Right lobe of liver (tissue), 6 donors: ENCODE measurements at regions not wholly inside any gene's neighbourhood (a gene's known extent, or its start where the extent isn't known, plus 50 kb on each side); places are given as distances from the start of the nearest gene placed in this dataset.

ENCODE experiments used
- ATAC-seq, 4 donors: fragments of 200-7000 bp; cut with Tn5 transposase; one replicate each; pipeline ENCODE4 v1.9.1; 2020; ENCODE audit warnings: mild to moderate bottlenecking in 4 of 4, moderate library complexity in 4 of 4
- DNase-seq, 3 donors: peaks; one replicate each; pipeline ENCODE4 v3.0.0-alpha.2; 2020
- H3K27ac ChIP-seq, 3 donors: fragments of 200-600 bp; one replicate each; pipeline ENCODE4 v1.8.0; 2022
- H3K27me3 ChIP-seq, 2 donors: fragments of 200-600 bp; one replicate each; pipeline ENCODE4 v1.8.0; 2022
- H3K36me3 ChIP-seq, 4 donors: fragments of 200-600 bp; sonication (generic) in 1 of 4; one replicate each; pipeline versions ENCODE4 v1.5.1 to v1.8.0; 2017 to 2022; ENCODE audit warnings: control low read depth in 1 of 4
- H3K4me1 ChIP-seq, 4 donors: fragments of 200-600 bp; sonication (generic) in 1 of 4; one replicate each; pipeline versions ENCODE4 v1.5.1 to v1.8.0; 2017 to 2022; ENCODE audit warnings: control low read depth in 1 of 4
- H3K4me3 ChIP-seq, 3 donors: fragments of 200-600 bp; one replicate each; pipeline ENCODE4 v1.8.0; 2022
- H3K9me3 ChIP-seq, 4 donors: fragments of 200-600 bp; sonication (generic) in 1 of 4; one replicate each; pipeline versions ENCODE4 v1.5.1 to v1.8.0; 2017 to 2022; ENCODE audit warnings: control low read depth in 1 of 4
- POLR2A ChIP-seq: fragments of 450-650 bp; IDR thresholded peaks from one replicate; pipeline ENCODE4 v1.6.1; 2017; ENCODE audit warnings: antibody characterized with exemption, mild to moderate bottlenecking
- whole genome bisulfite sequencing: methylation state at CpG from one replicate; pipeline ENCODE4 v1.1.6; 2018; ENCODE audit warnings: low coverage, low lambda C conversion rate; ENCODE audit not compliant: insufficient coverage; ENCODE audit errors: missing lambda C conversion rate; 5-methylcytosine and 5-hydroxymethylcytosine counted together
- intact Hi-C, 2 donors: fragments of 100-400 bp; cut with DNase I; formaldehyde crosslinking; loops; one replicate each; pipeline versions ENCODE4 v1.11.2 to v1.14.1; 2022
- TF ChIP-seq, protein P1 (sequence below), 4 donors: fragments of 200-600 bp in 3 of 4; fragments of 450-650 bp in 1 of 4; IDR thresholded peaks; one replicate each; pipeline versions ENCODE4 v1.5.1 to v1.8.0; 2016 to 2022; ENCODE audit warnings: antibody characterized with exemption in 4 of 4, mild to moderate bottlenecking in 2 of 4
- donor health status: DM: no; HTN: yes; CAD: no.
- donor health status: DM: no; HTN: no; CAD: no.
- donor health status: DM: no; HTN: no; CAD: no.
- donor health status: DM: no; HTN: yes; CAD: no.
- donor health status: DM: no; HTN: yes; CAD: no.

GRCh38 chr12:105759149-105759548, 379.6 kb downstream of the NUAK1 start:
- no peak overlapping the region for H3K27ac ChIP-seq
- intact Hi-C loops, result no loop called here
- H3K36me3 ChIP-seq, result no peaks in the 10 kb centered on the region
- no peaks in the 10 kb centered on the region for H3K4me1 ChIP-seq
- DNase-seq, result no peak
- 49% methylated on average over 4 of the region's 5 CpGs for WGBS
- no peak for TF ChIP-seq POLR2A
- TF ChIP-seq, protein P1, sequence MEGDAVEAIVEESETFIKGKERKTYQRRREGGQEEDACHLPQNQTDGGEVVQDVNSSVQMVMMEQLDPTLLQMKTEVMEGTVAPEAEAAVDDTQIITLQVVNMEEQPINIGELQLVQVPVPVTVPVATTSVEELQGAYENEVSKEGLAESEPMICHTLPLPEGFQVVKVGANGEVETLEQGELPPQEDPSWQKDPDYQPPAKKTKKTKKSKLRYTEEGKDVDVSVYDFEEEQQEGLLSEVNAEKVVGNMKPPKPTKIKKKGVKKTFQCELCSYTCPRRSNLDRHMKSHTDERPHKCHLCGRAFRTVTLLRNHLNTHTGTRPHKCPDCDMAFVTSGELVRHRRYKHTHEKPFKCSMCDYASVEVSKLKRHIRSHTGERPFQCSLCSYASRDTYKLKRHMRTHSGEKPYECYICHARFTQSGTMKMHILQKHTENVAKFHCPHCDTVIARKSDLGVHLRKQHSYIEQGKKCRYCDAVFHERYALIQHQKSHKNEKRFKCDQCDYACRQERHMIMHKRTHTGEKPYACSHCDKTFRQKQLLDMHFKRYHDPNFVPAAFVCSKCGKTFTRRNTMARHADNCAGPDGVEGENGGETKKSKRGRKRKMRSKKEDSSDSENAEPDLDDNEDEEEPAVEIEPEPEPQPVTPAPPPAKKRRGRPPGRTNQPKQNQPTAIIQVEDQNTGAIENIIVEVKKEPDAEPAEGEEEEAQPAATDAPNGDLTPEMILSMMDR (IDR thresholded peaks at IDR 0.05), result no peak
- no peak for ATAC-seq
- no peaks in the 10 kb centered on the region for H3K27me3 ChIP-seq
- no peak overlapping the region for H3K4me3 ChIP-seq
- H3K9me3 ChIP-seq, result no peaks in the 10 kb centered on the region

GRCh38 chr12:105761075-105761474, 377.7 kb downstream of the NUAK1 start:
- TF ChIP-seq, protein P1 (IDR thresholded peaks at IDR 0.05), result no peak
- TF ChIP-seq POLR2A, result no peak
- DNase-seq, result no peak

GRCh38 chr12:105764216-105764835, 374.4 kb downstream of the NUAK1 start:
- H3K9me3 ChIP-seq, result no peaks in the 10 kb centered on the region
- no peaks in the 10 kb centered on the region for H3K36me3 ChIP-seq
- no peaks in the 10 kb centered on the region for H3K27me3 ChIP-seq
- H3K4me1 ChIP-seq, result no peaks in the 10 kb centered on the region
- no peak overlapping the region for H3K4me3 ChIP-seq
- 59% methylated on average over 6 of the region's 10 CpGs for WGBS
- H3K27ac ChIP-seq, result no peak overlapping the region
- TF ChIP-seq, protein P1 (IDR thresholded peaks at IDR 0.05), result no peak
- no peak for TF ChIP-seq POLR2A
- ATAC-seq, result no peak
- DNase-seq, result no peak
- intact Hi-C loops, result no loop called here

More at GRCh38 chr12:105761075-105761474, 377.7 kb downstream of the NUAK1 start:
- whole genome bisulfite sequencing, result 40% methylated on average over 1 of the region's 1 CpG
- ATAC-seq, result peak in 2 of 4 donors; percentile 35 to 74
- no peak overlapping the region for H3K4me3 ChIP-seq
- intact Hi-C loops, result no loop called here
- no peaks in the 10 kb centered on the region for H3K27me3 ChIP-seq
- H3K36me3 ChIP-seq, result no peaks in the 10 kb centered on the region
- H3K4me1 ChIP-seq, result no peaks in the 10 kb centered on the region
- no peak overlapping the region for H3K27ac ChIP-seq
- H3K9me3 ChIP-seq, result no peaks in the 10 kb centered on the region

GRCh38 chr12:105765053-105766014, 373.4 kb downstream of the NUAK1 start:
- Histone ChIP-seq H3K4me1 (no peaks in the 10 kb centered on the region), H3K27me3 (no peaks in the 10 kb centered on the region), H3K27ac (no peak overlapping the region), H3K9me3 (no peaks in the 10 kb centered on the region), H3K36me3 (no peaks in the 10 kb centered on the region), H3K4me3 (no peak overlapping the region)
- intact Hi-C loops, result no loop called here
- TF ChIP-seq, protein P1 (IDR thresholded peaks at IDR 0.05), result no peak
- no peak for TF ChIP-seq POLR2A
- 47% methylated on average over 6 of the region's 6 CpGs for WGBS
- DNase-seq (no peak), ATAC-seq (no peak)
